GM12872 (cell line): ENCODE measurements at regions not wholly inside any gene's neighbourhood (a gene's known extent, or its start where the extent isn't known, plus 50 kb on each side); places are given as distances from the start of the nearest gene placed in this dataset.

Source experiments
- TF ChIP-seq, protein P1 (sequence below): IDR thresholded peaks from 3 replicates; pipeline ENCODE4 v1.5.1; 2011; ENCODE audit warnings: low read depth, mild to moderate bottlenecking, low read length, moderate library complexity; ENCODE audit not compliant: insufficient read depth

DNA sequence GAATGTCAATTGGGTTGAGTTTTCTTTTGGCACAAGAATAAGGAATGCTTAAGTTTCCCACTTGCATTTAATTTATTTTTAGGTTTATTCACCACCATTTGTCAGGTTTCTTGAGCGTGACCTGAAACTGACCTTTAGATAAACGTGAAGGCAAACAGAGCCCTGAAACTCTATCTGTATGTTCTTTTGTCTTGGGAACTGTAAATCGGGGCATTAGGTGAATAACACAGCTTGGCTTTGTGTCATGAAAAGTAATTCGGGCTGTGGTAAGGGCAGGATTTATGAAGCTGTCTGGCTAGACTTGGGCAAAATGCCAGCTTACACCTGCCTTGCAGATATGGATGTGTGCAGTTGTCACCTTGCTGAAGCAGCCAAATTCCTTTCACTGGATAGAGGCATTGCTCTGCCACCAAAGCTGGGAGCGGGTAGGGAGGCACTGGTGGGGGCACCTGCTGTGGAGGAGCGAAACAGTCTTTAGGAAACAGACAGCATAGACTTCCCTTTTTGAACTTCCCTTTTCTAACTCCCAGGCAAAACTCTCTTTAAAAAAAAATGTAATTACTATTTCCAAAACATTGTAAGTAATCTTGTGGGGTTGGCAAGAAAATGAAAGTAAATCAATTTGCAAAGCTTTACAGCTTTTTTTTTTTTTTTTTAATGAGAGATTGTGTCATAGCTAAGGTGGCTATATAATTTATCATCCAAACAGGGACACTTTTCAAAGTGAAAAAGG lies 545.2 kb downstream of the CSNK1G3 start:
- TF ChIP-seq, protein P1, sequence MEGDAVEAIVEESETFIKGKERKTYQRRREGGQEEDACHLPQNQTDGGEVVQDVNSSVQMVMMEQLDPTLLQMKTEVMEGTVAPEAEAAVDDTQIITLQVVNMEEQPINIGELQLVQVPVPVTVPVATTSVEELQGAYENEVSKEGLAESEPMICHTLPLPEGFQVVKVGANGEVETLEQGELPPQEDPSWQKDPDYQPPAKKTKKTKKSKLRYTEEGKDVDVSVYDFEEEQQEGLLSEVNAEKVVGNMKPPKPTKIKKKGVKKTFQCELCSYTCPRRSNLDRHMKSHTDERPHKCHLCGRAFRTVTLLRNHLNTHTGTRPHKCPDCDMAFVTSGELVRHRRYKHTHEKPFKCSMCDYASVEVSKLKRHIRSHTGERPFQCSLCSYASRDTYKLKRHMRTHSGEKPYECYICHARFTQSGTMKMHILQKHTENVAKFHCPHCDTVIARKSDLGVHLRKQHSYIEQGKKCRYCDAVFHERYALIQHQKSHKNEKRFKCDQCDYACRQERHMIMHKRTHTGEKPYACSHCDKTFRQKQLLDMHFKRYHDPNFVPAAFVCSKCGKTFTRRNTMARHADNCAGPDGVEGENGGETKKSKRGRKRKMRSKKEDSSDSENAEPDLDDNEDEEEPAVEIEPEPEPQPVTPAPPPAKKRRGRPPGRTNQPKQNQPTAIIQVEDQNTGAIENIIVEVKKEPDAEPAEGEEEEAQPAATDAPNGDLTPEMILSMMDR, result no peak

DNA sequence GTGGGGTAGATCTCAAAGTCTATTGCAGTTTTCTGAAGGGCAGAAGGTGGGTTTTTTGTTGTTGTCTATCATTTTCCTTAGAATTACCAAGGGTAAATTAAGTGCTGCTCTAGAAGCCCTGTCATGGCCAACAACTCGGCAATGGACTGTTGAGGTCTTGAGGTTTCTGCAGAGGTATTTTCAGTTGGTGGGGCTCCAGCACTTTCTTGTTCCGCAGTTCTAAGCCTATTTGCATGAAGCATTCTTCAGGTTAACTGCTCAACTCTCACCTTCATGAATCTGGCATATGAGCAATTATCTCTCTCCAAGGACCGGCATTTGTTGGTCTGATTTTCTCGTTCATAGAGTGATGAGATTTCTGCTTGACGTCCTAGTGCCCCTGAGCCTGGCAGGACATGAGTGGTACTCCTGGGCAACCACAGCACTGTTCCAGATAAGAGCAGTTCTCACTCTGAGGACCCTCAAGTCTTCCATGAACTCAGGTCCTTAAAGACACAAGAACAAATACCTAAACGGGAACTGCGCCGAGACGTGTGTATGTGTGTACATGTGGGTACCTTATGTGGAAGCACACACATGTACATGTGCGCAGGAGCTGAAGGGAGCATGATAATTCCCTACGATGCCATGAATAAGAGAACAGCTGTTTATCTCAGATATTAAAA lies 544.5 kb downstream of the CSNK1G3 start:
- TF ChIP-seq, protein P1, result no peak

DNA sequence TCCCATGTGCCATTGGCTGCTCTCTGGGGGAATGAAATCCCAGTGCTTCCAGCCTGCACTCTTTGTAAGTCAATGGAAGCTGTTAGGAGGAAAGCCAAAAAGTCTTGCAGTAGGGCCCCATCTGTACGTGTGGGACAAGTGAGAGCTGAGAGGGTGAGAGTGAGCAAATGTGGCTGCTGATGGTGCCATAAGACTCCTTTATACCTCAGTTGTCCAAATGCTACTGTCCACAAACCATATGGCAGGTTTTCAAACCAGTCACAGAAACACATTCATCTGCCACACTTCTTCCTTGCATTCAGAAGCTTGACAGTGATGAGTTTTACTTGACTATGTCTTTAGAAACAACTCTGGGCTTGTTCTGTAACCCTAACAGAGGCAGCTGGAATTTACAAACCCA lies 543.8 kb downstream of the CSNK1G3 start:
- TF ChIP-seq, protein P1, result no peak

DNA sequence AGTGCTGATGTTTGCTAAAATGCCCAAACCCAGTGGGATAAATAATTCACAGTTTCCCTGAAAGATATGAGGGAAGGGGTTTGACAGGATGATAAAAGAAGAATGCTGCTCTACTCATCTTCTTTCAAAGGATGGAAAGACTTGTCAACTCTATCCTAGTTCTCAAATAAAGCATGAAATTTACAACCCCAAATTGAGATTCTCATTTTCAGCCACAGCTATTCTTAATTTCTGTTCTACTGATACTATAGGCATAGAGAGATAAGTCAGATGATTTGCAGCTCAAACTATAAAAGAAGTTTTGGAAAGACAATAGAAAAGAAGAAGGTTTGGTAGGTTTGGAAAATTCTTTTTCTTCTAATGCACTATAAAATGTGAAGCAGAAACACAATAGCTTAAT lies 542.6 kb downstream of the CSNK1G3 start:
- TF ChIP-seq, protein P1, result no peak

DNA sequence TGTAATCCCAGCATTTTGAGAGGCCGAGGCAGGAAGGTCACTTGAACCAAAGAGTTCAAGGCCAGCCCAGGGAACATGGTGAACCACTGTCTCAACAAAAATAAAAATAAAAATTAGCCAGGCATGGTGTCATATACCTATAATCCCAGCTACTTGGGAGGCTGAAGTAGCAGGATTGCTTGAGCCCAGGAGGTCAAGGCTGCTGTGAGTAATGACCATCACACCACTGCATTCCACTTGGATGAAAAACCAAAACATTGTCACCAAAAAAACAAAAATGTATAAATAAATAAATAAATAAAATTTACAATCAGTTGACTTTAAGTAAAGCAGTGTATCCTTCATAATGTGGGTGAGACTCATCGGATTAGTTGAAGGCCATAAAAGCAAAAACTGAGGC lies 541.4 kb downstream of the CSNK1G3 start:
- TF ChIP-seq, protein P1, result no peak

DNA sequence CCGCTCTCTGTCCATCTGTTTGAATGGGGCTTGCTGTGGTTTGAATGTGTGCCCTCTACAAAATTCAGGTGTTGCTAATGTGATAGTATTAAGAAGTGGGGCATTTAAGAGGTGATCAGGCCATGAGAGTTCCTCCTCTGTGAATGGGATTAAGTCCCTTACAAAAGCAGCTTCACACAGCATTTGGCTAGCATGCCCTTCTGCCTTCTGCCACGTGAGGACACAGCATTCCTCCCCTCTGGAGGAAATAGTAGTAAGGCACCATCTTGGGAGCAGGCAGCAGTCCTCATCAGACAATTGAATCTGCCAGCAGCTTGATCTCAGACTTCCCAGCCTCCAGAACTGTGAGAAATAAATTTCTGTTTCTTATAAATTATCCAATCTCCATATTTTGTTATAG lies 540.2 kb downstream of the CSNK1G3 start:
- TF ChIP-seq, protein P1, result no peak

DNA sequence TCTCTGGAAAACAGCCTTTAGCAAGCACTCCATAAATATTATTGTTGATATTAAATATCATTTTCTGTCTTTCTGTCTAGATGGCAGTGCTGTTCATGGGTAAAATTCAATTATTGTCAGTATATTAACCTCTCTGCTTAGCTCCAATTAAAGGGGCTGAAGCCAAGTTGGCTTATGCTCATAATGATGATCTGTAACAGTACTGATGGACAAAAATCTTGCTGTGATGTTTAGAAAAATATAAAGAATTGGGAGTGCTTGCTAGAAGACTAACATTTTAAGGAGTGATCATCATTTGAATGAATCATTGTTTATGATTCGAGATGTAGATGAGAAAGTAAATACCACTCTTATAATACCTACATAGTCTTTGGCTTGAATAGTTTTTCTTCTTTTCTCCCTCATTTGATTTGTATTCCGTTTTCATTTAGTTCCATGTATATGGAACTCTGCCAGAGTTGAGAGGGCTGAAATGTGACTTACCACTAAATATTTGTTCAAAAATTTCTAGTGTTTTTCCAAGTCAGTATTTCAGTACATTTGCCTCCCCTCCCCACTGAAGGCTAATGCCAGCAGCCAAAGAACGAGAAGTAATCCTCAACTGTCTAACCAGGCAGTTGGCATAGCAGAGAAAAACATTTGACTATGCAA lies 538.3 kb downstream of the CSNK1G3 start:
- TF ChIP-seq, protein P1, result no peak
